ENCODE measurements at regions not wholly inside any gene's neighbourhood (a gene's known extent, or its start where the extent isn't known, plus 50 kb on each side); places are given as distances from the start of the nearest gene placed in this dataset.

DNA sequence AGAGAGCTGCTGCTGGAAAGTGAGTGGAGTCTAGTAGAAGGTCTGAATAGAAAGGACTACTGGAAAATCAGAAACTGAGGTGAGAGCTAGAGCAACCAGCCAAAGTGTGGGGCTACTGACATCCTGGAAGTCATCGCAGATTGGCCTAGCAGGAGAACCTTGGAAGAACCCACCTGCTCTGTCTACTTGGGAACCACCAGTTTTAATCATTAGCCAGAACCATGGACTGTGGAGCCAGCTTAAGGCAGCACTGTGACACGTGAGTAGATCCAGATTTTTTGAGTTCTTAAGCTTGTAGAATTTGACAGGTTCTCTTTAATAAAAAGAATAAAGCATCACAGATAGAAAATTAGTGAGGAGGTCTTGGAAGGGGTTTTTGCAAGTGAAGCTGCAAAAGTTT is 179.1 kb upstream of the PEX5L start:
- no peak for DNase-seq
- Histone ChIP-seq H3K9me3 (ENCODE audit: severe bottlenecking) (no peaks in the 10 kb centered on the region), H3K4me3 (ENCODE audit: low read depth, low read length) (no peak overlapping the region), H3K27me3 (ENCODE audit: insufficient read depth, low read depth, severe bottlenecking) (no peaks in the 10 kb centered on the region), H3K36me3 (no peaks in the 10 kb centered on the region), H3K27ac (no peak overlapping the region)
- TF ChIP-seq CTCF (IDR thresholded peaks at IDR 0.05; ENCODE audit: low read depth, low read length) = no peak

- H3K4me3 ChIP-seq (ENCODE audit: low read depth, low read length) = no peak overlapping the region
- DNase-seq = no peak
- no peaks in the 10 kb centered on the region for H3K9me3 ChIP-seq (ENCODE audit: severe bottlenecking)
- H3K36me3 ChIP-seq = no peaks in the 10 kb centered on the region
- H3K27me3 ChIP-seq (ENCODE audit: insufficient read depth, low read depth, severe bottlenecking) = no peaks in the 10 kb centered on the region
- H3K27ac ChIP-seq = no peak overlapping the region
- no peak for TF ChIP-seq CTCF (IDR thresholded peaks at IDR 0.05; ENCODE audit: low read depth, low read length)
These were observed 186.5 kb upstream of the PEX5L start for GRCh38 chr3:180223268-180223667.

DNA sequence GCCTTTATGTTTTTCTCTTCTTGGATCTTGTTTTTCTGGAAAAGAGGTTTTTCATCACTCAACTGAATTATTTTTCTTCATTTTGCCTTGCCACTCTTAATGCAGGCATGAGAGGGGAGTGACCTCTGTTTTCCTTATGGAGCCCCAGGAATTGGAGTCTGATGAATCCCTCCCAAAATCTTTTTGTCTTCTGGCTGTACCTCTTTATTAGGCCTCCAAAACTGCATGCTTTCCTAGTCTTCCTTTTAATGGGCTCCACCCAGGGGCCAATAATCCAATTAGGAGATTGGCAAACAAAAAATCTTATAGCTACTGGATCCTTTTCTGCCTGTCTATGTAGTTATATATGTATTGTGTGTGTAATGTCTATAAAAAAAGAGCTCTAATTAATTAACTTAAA is 192.4 kb upstream of the PEX5L start:
- H3K27me3 ChIP-seq (ENCODE audit: insufficient read depth, low read depth, severe bottlenecking) = no peaks in the 10 kb centered on the region
- H3K9me3 ChIP-seq (ENCODE audit: severe bottlenecking) = peaks cover 24% of the 10 kb centered on the region
- H3K4me3 ChIP-seq (ENCODE audit: low read depth, low read length) = no peak overlapping the region
- no peaks in the 10 kb centered on the region for H3K36me3 ChIP-seq
- no peak overlapping the region for H3K27ac ChIP-seq
- DNase-seq = peak; percentile 10
- TF ChIP-seq CTCF (IDR thresholded peaks at IDR 0.05; ENCODE audit: low read depth, low read length) = no peak

DNA sequence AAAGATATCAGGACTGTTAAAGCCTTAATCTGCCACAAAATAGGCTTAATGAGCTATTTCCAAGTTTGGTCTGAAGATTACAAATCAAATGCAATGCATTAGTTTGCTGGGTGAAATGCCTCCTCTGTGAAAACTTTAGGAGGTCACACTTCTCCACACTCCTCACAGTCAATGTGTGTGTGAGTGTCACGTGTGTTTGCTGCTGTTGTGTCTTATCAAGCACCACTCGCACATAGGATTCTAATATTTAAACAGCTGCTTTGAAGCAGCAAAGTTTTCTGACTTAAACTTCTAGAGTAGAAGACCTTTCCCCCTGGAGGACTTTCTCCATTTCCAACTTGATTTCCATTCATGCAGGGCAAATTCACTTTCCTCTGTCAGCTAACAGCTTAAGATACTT is 203.2 kb upstream of the PEX5L start:
- Histone ChIP-seq H3K9me3 (ENCODE audit: severe bottlenecking) (no peaks in the 10 kb centered on the region), H3K27me3 (ENCODE audit: insufficient read depth, low read depth, severe bottlenecking) (no peaks in the 10 kb centered on the region), H3K36me3 (no peaks in the 10 kb centered on the region), H3K4me3 (ENCODE audit: low read depth, low read length) (no peak overlapping the region), H3K27ac (no peak overlapping the region)
- no peak for DNase-seq
- no peak for TF ChIP-seq CTCF (IDR thresholded peaks at IDR 0.05; ENCODE audit: low read depth, low read length)

DNA sequence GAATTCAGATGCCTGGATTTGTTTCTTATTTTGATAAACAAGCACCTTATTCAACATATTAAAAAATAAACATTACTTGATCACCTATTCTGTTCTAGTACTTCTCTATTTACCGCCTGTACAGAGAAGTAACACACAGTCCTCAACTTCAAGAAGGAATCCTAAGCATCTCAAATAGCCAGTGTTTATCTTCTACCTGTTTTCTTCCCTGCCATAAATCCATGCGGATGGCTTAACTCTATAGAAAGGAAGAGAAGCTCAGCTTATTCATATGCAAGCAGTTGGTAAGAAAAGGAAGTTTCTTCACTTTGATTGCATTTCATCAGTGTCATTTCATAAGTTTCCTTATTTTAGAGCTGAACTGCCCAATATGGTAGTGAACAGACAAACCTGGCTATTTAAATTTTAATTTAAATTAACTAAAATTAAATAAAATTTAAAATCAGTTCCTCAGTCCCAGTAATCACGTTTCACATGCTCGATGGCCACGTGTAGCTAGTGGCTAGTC is 210.0 kb upstream of the PEX5L start:
- Histone ChIP-seq H3K27me3 (ENCODE audit: insufficient read depth, low read depth, severe bottlenecking) (no peaks in the 10 kb centered on the region), H3K4me3 (ENCODE audit: low read depth, low read length) (no peak overlapping the region), H3K36me3 (no peaks in the 10 kb centered on the region), H3K9me3 (ENCODE audit: severe bottlenecking) (no peaks in the 10 kb centered on the region), H3K27ac (no peak overlapping the region)
- no peak for TF ChIP-seq CTCF (IDR thresholded peaks at IDR 0.05; ENCODE audit: low read depth, low read length)
- DNase-seq = no peak

DNA sequence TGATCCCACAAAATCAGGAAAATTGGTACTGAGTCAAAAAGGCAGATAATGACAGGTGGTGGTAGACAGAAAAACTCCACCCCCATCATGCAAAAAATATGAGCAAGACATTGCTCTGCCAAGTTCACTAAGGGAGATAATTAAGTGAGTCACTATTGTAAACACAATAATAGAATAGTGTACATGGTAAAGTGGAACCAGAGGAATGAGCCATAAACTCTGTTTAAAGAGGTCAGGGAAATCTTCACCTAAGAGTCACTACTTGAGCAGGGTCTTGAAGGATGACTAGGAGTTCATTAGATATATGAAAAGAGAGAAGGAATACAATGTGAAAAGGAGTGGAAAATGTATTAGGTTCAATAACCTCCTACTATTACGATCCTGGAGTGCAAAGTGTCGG is 213.4 kb upstream of the PEX5L start:
- Histone ChIP-seq H3K36me3 (no peaks in the 10 kb centered on the region), H3K4me3 (ENCODE audit: low read depth, low read length) (no peak overlapping the region), H3K27ac (no peak overlapping the region), H3K27me3 (ENCODE audit: insufficient read depth, low read depth, severe bottlenecking) (no peaks in the 10 kb centered on the region), H3K9me3 (ENCODE audit: severe bottlenecking) (no peaks in the 10 kb centered on the region)
- TF ChIP-seq CTCF (IDR thresholded peaks at IDR 0.05; ENCODE audit: low read depth, low read length) = no peak
- DNase-seq = no peak

All from WERI-Rb-1 (cell line).